ENCODE measurements at regions not wholly inside any gene's neighbourhood (a gene's known extent, or its start where the extent isn't known, plus 50 kb on each side); places are given as distances from the start of the nearest gene placed in this dataset.
A peak's percentile ranks its signal among the peaks of the same experiment; 100 is the strongest.
"Not testable (repeated sequence)": the region's sequence is repeated elsewhere in the genome, so short reads cannot be mapped to it uniquely, and the experiment has no call there.

DNA sequence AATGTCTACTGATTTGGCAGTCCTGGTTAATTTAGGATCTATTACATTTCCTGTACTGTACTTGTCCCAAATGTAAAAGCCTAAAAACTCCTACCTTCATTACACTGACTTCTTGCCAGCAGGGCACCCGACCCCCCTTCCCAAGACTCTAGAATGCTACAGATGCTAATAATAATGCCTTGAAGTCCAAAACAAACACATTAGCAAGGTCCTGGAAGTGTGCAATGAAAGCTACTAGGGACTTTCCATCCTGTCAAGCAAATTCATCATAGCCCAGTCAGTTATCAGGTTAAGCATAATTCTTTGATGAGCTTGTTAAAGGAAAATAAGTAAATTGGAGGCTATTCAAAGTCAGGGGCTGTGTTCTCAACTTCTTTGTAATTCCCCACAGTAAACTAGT lies 115.3 kb upstream of the RBBP8 start:
- POLR2A ChIA-PET (ENCODE audit: partially characterized antibody): no interaction called here
- no peaks in the 10 kb centered on the region for H3K9me3 Mint-ChIP-seq
- H3K27me3 Mint-ChIP-seq: peaks cover 7 to 10% of the 10 kb centered on the region in 2 donors
- intact Hi-C loops (cut with micrococcal nuclease): no loop called here
- H3K4me3 Mint-ChIP-seq: no peak overlapping the region
- H3K4me1 Mint-ChIP-seq: no peaks in the 10 kb centered on the region
- H3K36me3 ChIP-seq (ENCODE audit: insufficient read depth, low read length): no peaks in the 10 kb centered on the region
- no peak overlapping the region for H3K27ac ChIP-seq (ENCODE audit: low read depth, low read length)
- H3K36me3 Mint-ChIP-seq: no peaks in the 10 kb centered on the region
- CTCF ChIA-PET (ENCODE audit: partially characterized antibody): no interaction called here
- no peak overlapping the region for H3K4me3 ChIP-seq (ENCODE audit: low read length in 2 of 2)
- no peaks in the 10 kb centered on the region for H3K4me1 ChIP-seq (ENCODE audit: insufficient read depth, low read length)
- no peak overlapping the region for H3K27ac Mint-ChIP-seq
- no peak for DNase-seq
- no peaks in the 10 kb centered on the region for H3K27me3 ChIP-seq (ENCODE audit: insufficient read depth, low read length)
- no peaks in the 10 kb centered on the region for H3K9me3 ChIP-seq (ENCODE audit: control insufficient read depth in 1 of 2, low read length in 2 of 2)

DNA sequence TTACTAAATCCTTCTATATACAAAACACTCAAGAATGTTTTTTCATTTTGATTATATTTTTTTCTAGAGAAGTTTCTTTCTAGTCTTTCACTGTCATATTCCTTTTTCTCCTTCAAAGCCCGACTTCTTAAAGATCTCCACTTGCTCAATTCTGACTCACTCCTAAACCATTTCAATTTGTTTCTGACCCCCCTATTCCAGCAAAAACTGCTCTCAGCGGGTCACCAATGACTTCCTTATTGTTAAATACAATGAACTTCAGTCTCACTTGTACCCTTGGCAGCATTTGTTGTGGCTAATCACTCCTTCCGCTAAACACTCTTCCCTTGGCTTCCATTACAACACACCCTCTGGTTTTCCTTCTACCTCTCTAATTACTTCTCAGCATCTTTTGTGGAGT lies 111.1 kb upstream of the RBBP8 start:
- DNase-seq: no peak
- H3K27me3 ChIP-seq (ENCODE audit: insufficient read depth, low read length): no peaks in the 10 kb centered on the region
- intact Hi-C loops (cut with micrococcal nuclease): no loop called here
- Mint-ChIP-seq H3K36me3 (no peaks in the 10 kb centered on the region), H3K4me1 (no peaks in the 10 kb centered on the region), H3K27me3 (peaks cover 0 to 11% of the 10 kb centered on the region in 2 donors), H3K27ac (no peak overlapping the region), H3K4me3 (no peak overlapping the region), H3K9me3 (no peaks in the 10 kb centered on the region)
- H3K27ac ChIP-seq (ENCODE audit: low read depth, low read length): no peak overlapping the region
- H3K9me3 ChIP-seq (ENCODE audit: control insufficient read depth in 1 of 2, low read length in 2 of 2): no peaks in the 10 kb centered on the region
- no peaks in the 10 kb centered on the region for H3K36me3 ChIP-seq (ENCODE audit: insufficient read depth, low read length)
- no peak overlapping the region for H3K4me3 ChIP-seq (ENCODE audit: low read length in 2 of 2)
- ChIA-PET POLR2A (ENCODE audit: partially characterized antibody) (no interaction called here), CTCF (ENCODE audit: partially characterized antibody) (no interaction called here)
- H3K4me1 ChIP-seq (ENCODE audit: insufficient read depth, low read length): no peaks in the 10 kb centered on the region

DNA sequence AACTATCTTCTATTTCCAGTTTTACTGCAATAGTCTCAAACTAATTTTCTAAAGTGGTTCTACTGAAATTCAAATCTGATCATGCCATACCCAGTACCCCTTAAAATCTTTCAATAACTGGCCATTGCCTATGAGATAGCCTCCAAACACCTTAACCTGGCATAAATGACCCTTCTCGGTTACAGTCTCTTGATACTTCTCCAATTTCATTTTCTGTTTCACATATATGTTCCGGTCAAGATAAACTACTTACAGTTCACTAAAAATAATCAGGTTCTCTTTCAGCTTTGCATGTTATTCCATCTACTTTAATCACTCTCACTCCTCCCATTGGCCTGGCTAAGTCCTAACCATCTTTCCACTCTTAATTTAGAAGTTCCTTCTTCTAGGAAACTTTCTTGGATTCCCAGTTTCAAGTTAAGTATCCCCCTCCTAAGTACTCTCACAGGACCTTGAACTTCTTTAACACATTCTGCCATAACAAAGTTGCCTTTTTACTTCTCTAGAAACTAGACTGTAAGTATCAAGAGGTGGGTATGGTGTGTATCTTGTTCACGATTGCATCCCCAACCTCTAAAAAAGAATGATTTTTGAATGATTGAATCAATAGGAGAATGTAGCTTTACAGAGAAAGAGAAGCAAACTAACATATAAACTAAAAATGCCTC lies 110.2 kb upstream of the RBBP8 start:
- ChIA-PET CTCF (ENCODE audit: partially characterized antibody) (no interaction called here), POLR2A (ENCODE audit: partially characterized antibody) (no interaction called here)
- Mint-ChIP-seq H3K4me1 (no peaks in the 10 kb centered on the region), H3K27ac (no peak overlapping the region), H3K27me3 (peaks cover 3 to 14% of the 10 kb centered on the region in 2 donors), H3K4me3 (no peak overlapping the region), H3K9me3 (no peaks in the 10 kb centered on the region), H3K36me3 (no peaks in the 10 kb centered on the region)
- DNase-seq: no peak
- Histone ChIP-seq H3K9me3 (ENCODE audit: control insufficient read depth in 1 of 2, low read length in 2 of 2) (no peaks in the 10 kb centered on the region), H3K36me3 (ENCODE audit: insufficient read depth, low read length) (no peaks in the 10 kb centered on the region), H3K27me3 (ENCODE audit: insufficient read depth, low read length) (no peaks in the 10 kb centered on the region), H3K27ac (ENCODE audit: low read depth, low read length) (no peak overlapping the region), H3K4me1 (ENCODE audit: insufficient read depth, low read length) (no peaks in the 10 kb centered on the region), H3K4me3 (ENCODE audit: low read length in 2 of 2) (no peak overlapping the region)
- intact Hi-C loops (cut with micrococcal nuclease): no loop called here

DNA sequence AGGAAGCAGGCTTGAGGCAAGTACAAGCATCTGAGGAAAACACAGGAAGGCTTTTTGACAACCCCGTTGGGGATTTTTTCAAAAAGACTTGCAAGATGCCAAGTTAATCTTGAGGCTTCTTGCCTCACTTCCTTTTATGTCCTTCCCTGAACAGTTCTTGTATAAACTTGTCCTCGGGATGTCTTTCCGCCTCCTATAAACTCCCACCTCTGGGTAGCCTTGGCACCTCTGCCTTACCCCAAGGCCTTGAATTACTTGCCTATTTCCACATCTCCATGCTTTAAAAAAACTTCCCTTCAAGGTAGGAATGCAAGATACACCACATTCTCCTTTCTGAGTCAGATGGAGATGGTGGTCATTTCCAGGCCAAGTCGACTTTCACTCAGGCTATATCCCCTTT lies 106.4 kb upstream of the RBBP8 start:
- Histone ChIP-seq H3K27me3 (ENCODE audit: insufficient read depth, low read length) (no peaks in the 10 kb centered on the region), H3K4me3 (ENCODE audit: low read length in 2 of 2) (no peak overlapping the region), H3K4me1 (ENCODE audit: insufficient read depth, low read length) (no peaks in the 10 kb centered on the region), H3K9me3 (ENCODE audit: control insufficient read depth in 1 of 2, low read length in 2 of 2) (no peaks in the 10 kb centered on the region), H3K36me3 (ENCODE audit: insufficient read depth, low read length) (no peaks in the 10 kb centered on the region), H3K27ac (ENCODE audit: low read depth, low read length) (no peak overlapping the region)
- Mint-ChIP-seq H3K4me1 (no peaks in the 10 kb centered on the region), H3K36me3 (no peaks in the 10 kb centered on the region), H3K9me3 (peaks cover 0 to 3% (median 0%) of the 10 kb centered on the region in 8 donors), H3K27me3 (peaks cover 11 to 14% of the 10 kb centered on the region in 2 donors), H3K27ac (no peak overlapping the region), H3K4me3 (no peak overlapping the region)
- POLR2A ChIA-PET (ENCODE audit: partially characterized antibody): no interaction called here
- CTCF ChIA-PET (ENCODE audit: partially characterized antibody): no interaction called here
- DNase-seq: no peak
- intact Hi-C loops (cut with micrococcal nuclease): no loop called here

DNA sequence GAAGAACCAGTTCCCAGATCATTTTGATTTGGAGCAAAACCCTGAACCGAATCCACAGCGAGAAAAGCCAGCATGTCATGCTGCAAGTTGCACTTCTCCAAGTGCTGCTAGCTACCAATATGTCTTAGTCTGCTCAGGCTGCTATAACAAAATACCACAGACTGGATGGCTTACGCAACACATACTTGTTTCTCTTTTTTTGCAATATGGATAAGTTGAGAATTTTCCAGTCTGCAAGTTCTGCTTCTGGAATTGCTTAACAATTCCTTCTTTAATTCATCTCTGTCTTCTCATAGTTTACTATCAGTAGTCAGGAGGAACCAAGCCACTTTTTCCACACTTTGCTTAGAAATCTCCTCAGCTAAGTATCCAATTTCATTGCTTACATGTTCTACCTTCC lies 105.9 kb upstream of the RBBP8 start:
- no peak overlapping the region for H3K27ac ChIP-seq (ENCODE audit: low read depth, low read length)
- Mint-ChIP-seq H3K4me3 (no peak overlapping the region), H3K27me3 (peaks cover 13 to 14% of the 10 kb centered on the region in 2 donors), H3K36me3 (no peaks in the 10 kb centered on the region), H3K4me1 (no peaks in the 10 kb centered on the region), H3K27ac (no peak overlapping the region), H3K9me3 (peaks cover 0 to 3% (median 0%) of the 10 kb centered on the region in 8 donors)
- no peak for DNase-seq
- no peaks in the 10 kb centered on the region for H3K36me3 ChIP-seq (ENCODE audit: insufficient read depth, low read length)
- H3K9me3 ChIP-seq (ENCODE audit: control insufficient read depth in 1 of 2, low read length in 2 of 2): no peaks in the 10 kb centered on the region
- ChIA-PET POLR2A (ENCODE audit: partially characterized antibody) (no interaction called here), CTCF (ENCODE audit: partially characterized antibody) (interaction anchor here (1.0 kb wide), 1 partner anchor 28 kb away, joined by 3 read pairs; no protein-coding TSS in a partner anchor)
- no peak overlapping the region for H3K4me3 ChIP-seq (ENCODE audit: low read length in 2 of 2)
- intact Hi-C loops (cut with micrococcal nuclease): no loop called here
- H3K4me1 ChIP-seq (ENCODE audit: insufficient read depth, low read length): no peaks in the 10 kb centered on the region
- H3K27me3 ChIP-seq (ENCODE audit: insufficient read depth, low read length): no peaks in the 10 kb centered on the region

DNA sequence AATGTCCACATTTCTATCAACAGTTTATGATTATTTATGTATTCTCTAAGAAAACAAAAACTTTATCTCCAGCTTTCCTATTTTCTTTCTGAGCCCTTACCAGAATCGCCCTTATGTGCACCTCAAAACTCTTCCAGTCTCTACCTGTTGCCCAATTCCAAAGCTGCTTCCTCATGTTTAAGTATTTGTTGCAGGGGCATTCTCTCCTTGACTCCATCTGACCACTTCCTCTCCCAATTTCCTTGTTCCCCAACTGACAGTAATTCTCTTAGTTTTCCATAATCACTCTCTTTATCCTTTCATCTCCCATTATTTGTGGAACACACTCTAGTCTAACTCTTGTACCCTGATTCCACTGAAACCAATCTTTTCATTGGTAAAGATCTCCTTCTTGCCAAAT lies 105.4 kb upstream of the RBBP8 start:
- ChIA-PET CTCF (ENCODE audit: partially characterized antibody) (interaction anchor here (1.0 kb wide), 1 partner anchor 29 kb away, joined by 3 read pairs; no protein-coding TSS in a partner anchor), POLR2A (ENCODE audit: partially characterized antibody) (no interaction called here)
- Histone ChIP-seq H3K9me3 (ENCODE audit: control insufficient read depth in 1 of 2, low read length in 2 of 2) (no peaks in the 10 kb centered on the region), H3K4me1 (ENCODE audit: insufficient read depth, low read length) (no peaks in the 10 kb centered on the region), H3K4me3 (ENCODE audit: low read length in 2 of 2) (no peak overlapping the region), H3K36me3 (ENCODE audit: insufficient read depth, low read length) (no peaks in the 10 kb centered on the region), H3K27ac (ENCODE audit: low read depth, low read length) (no peak overlapping the region), H3K27me3 (ENCODE audit: insufficient read depth, low read length) (no peaks in the 10 kb centered on the region)
- Mint-ChIP-seq H3K4me1 (no peaks in the 10 kb centered on the region), H3K4me3 (no peak overlapping the region), H3K36me3 (no peaks in the 10 kb centered on the region), H3K27ac (peak overlapping the region in 1 of 7 donors; percentile 0), H3K27me3 (peaks cover 14 to 18% of the 10 kb centered on the region in 2 donors), H3K9me3 (peaks cover 0 to 3% (median 0%) of the 10 kb centered on the region in 8 donors)
- intact Hi-C loops (cut with micrococcal nuclease): no loop called here
- DNase-seq: no peak

DNA sequence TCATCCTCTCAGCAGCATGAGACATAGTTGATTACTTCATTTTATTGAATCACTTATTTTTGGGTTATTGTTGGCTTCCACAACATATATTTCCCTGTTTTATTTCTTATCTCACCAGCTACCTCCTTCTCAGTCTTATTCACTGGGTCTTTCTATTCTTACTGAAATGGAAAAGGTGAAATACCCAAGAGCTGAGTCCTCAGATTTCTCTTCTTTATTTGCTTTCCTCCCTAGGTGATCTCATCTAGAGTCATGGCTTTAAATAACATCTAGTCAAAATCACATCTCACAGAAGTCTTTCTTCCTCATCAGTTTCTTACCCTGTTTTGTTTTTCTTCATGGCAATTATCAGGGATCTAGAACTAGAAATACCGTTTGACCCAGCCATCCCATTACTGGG lies 105.0 kb upstream of the RBBP8 start:
- CTCF ChIA-PET (ENCODE audit: partially characterized antibody): interaction anchor here (1.0 kb wide), 1 partner anchor 29 kb away, joined by 3 read pairs; no protein-coding TSS in a partner anchor
- no peak for DNase-seq
- Histone ChIP-seq H3K4me3 (ENCODE audit: low read length in 2 of 2) (no peak overlapping the region), H3K36me3 (ENCODE audit: insufficient read depth, low read length) (no peaks in the 10 kb centered on the region), H3K27ac (ENCODE audit: low read depth, low read length) (no peak overlapping the region), H3K9me3 (ENCODE audit: control insufficient read depth in 1 of 2, low read length in 2 of 2) (no peaks in the 10 kb centered on the region), H3K27me3 (ENCODE audit: insufficient read depth, low read length) (no peaks in the 10 kb centered on the region), H3K4me1 (ENCODE audit: insufficient read depth, low read length) (no peaks in the 10 kb centered on the region)
- H3K27me3 Mint-ChIP-seq: peaks cover 14 to 19% of the 10 kb centered on the region in 2 donors
- POLR2A ChIA-PET (ENCODE audit: partially characterized antibody): no interaction called here
- intact Hi-C loops (cut with micrococcal nuclease): no loop called here
- H3K4me3 Mint-ChIP-seq: no peak overlapping the region
- peaks cover 0 to 3% (median 0%) of the 10 kb centered on the region in 8 donors for H3K9me3 Mint-ChIP-seq
- H3K4me1 Mint-ChIP-seq: no peaks in the 10 kb centered on the region
- H3K27ac Mint-ChIP-seq: no peak overlapping the region
- H3K36me3 Mint-ChIP-seq: no peaks in the 10 kb centered on the region

DNA sequence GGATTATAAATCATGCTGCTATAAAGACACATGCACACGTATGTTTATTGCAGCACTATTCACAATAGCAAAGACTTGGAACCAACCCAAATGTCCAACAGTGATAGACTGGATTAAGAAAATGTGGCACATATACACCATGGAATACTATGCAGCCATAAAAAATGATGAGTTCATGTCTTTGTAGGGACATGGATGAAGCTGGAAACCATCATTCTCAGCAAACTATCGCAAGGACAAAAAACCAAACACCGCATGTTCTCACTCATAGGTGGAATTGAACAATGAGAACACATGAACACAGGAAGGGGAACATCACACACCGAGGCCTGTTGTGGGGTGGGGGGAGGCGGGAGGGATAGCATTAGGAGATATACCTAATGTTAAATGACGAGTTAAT lies 104.5 kb upstream of the RBBP8 start:
- H3K27me3 Mint-ChIP-seq: peaks cover 14 to 23% of the 10 kb centered on the region in 2 donors
- H3K9me3 ChIP-seq (ENCODE audit: control insufficient read depth in 1 of 2, low read length in 2 of 2); CTCF ChIA-PET (ENCODE audit: partially characterized antibody); intact Hi-C loops (cut with micrococcal nuclease); H3K27ac ChIP-seq (ENCODE audit: low read depth, low read length); H3K36me3 ChIP-seq (ENCODE audit: insufficient read depth, low read length); H3K27me3 ChIP-seq (ENCODE audit: insufficient read depth, low read length); H3K27ac Mint-ChIP-seq; H3K4me1 Mint-ChIP-seq; H3K4me1 ChIP-seq (ENCODE audit: insufficient read depth, low read length); DNase-seq; H3K4me3 ChIP-seq (ENCODE audit: low read length in 2 of 2); H3K36me3 Mint-ChIP-seq; H3K4me3 Mint-ChIP-seq; H3K9me3 Mint-ChIP-seq; POLR2A ChIA-PET (ENCODE audit: partially characterized antibody): not testable (repeated sequence)

Data from CD4-positive, alpha-beta memory T cell (primary cell).